ENCODE measurements at regions not wholly inside any gene's neighbourhood (a gene's known extent, or its start where the extent isn't known, plus 50 kb on each side); places are given as distances from the start of the nearest gene placed in this dataset.

GRCh38 chr13:111437417-111437816 lies 117.0 kb downstream of the TEX29 start:
- TF ChIP-seq CTCF (IDR thresholded peaks at IDR 0.05) (no peak), POLR2A (IDR thresholded peaks at IDR 0.05) (no peak)

All from body of pancreas (tissue), 4 donors.